ENCODE measurements at regions not wholly inside any gene's neighbourhood (a gene's known extent, or its start where the extent isn't known, plus 50 kb on each side); places are given as distances from the start of the nearest gene placed in this dataset.
"Not testable (repeated sequence)": the region's sequence is repeated elsewhere in the genome, so short reads cannot be mapped to it uniquely, and the experiment has no call there.

DNA sequence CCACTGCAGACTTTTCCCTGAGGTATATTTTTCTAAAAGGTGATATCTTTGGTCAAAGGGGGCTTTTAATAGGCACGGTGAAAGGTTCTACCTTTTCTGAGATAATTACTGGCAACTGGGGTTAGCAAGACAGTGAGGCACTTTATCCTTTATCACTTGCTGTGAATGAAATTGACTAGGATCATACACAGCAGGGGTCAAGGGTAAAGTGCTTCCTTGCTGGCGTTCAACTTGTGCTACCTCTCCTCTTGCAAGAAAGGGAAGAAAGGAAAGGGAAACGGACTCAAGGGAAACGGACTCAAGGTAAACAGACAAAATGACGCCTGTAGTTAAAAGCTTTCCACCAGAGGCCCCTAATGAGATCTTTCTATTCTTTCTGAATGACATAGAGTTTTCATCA is 78.6 kb upstream of the RAPGEF2 start:
- peaks cover 0 to 10% (median 6%) of the 10 kb centered on the region in 6 donors for H3K4me1 ChIP-seq
- no peaks in the 10 kb centered on the region for H3K27me3 ChIP-seq (replicated peaks in 1 of 7)
- intact Hi-C loops (cut with DNase I; ENCODE audit: low total_unique reads), result no loop called here
- no peaks in the 10 kb centered on the region for H3K9me3 ChIP-seq
- WGBS, 5 donors, result 51 to 66% (median 59%) methylated on average over 5 of the region's 5 CpGs
- H3K27ac ChIP-seq, result no peak overlapping the region
- H3K36me3 ChIP-seq, result no peaks in the 10 kb centered on the region
- TF ChIP-seq POLR2AphosphoS5 (IDR thresholded peaks at IDR 0.05), result no peak
- no peak for DNase-seq
- H3K4me3 ChIP-seq, result no peak overlapping the region

- WGBS, 5 donors, result 95 to 98% (median 97%) methylated on average over 3 of the region's 3 CpGs
- no peak for DNase-seq
- Histone ChIP-seq H3K27ac (no peak overlapping the region), H3K4me1 (peaks cover 0 to 7% (median 5%) of the 10 kb centered on the region in 6 donors), H3K9me3 (no peaks in the 10 kb centered on the region), H3K4me3 (no peak overlapping the region), H3K27me3 (replicated peaks in 1 of 7) (no peaks in the 10 kb centered on the region), H3K36me3 (no peaks in the 10 kb centered on the region)
- TF ChIP-seq POLR2AphosphoS5 (IDR thresholded peaks at IDR 0.05) (no peak), POLR2A (IDR thresholded peaks at IDR 0.05) (no peak)
- intact Hi-C loops (cut with DNase I; ENCODE audit: low total_unique reads), result no loop called here
Measured at GRCh38 chr4:159024828-159025227, 78.1 kb upstream of the RAPGEF2 start.

DNA sequence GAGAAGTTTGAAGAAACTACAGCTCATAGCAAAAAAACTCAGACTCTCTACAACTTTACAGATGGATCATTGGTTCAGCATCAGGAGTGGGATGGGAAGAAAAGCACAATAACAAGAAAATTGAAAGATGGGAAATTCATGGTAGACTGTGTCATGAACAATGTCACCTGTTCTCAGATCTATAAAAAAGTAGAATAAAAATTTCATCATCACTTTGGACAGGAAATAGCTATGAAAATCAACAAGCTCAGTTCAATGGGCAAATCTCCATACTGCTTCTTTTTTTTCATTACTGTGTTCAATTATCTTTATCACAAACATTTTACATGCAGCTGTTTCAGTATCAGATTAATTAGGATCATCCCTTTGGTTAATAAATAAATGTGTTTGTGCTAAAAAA is 76.5 kb upstream of the RAPGEF2 start:
- Histone ChIP-seq H3K9me3 (no peaks in the 10 kb centered on the region), H3K36me3 (no peaks in the 10 kb centered on the region), H3K27me3 (replicated peaks in 1 of 7) (peaks cover 0 to 4% (median 0%) of the 10 kb centered on the region in 7 donors), H3K4me1 (peaks cover 0 to 7% (median 3%) of the 10 kb centered on the region in 6 donors), H3K4me3 (no peak overlapping the region), H3K27ac (no peak overlapping the region)
- no peak for DNase-seq
- intact Hi-C loops (cut with DNase I; ENCODE audit: low total_unique reads), result no loop called here
- TF ChIP-seq POLR2A (IDR thresholded peaks at IDR 0.05), result no peak
- no peak for TF ChIP-seq POLR2AphosphoS5 (IDR thresholded peaks at IDR 0.05)
- TF ChIP-seq CTCF (IDR thresholded peaks at IDR 0.05 in 8 of 11, conservative IDR thresholded peaks at IDR 0.05 in 3 of 11), result no peak

DNA sequence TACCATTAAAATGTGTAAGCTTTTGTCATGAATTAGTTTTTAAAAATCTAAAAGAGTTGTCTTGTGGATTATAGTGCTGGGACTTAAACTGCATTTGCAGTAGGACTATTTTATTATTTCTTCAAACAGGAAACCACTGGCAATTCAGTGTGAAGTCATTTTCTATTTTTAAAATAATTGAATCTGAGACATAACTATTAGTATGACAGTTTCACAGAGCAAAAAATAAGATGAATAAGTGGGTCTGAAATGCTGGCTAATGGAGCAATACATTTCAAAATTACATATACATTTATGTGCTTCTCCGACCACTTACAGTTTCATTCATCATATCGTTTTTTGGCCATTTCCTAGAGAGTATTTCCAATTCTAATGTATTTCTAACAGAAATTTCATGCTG is 75.3 kb upstream of the RAPGEF2 start:
- intact Hi-C loops (cut with DNase I; ENCODE audit: low total_unique reads), result no loop called here

DNA sequence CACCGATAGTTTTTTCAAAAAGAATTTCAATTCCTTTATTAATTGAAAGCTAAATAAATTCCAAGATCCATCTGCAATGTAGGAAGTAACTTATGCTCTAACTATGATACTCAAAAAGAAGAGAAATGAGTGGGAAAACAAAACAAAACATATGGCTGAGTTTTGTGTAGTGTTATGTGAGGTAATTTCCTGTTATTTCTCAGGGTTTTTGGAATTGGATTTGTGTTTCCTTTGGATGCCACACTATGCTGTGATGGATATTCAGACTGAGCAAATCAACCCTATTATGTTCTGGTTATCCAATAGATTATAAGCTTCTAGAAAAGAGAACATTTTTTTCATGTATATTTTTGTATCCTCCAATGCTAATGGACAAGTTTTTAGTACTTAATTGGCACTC is 73.4 kb upstream of the RAPGEF2 start:
- intact Hi-C loops (cut with DNase I; ENCODE audit: low total_unique reads), result no loop called here
- peaks cover 0 to 4% (median 0%) of the 10 kb centered on the region in 7 donors for H3K27me3 ChIP-seq (replicated peaks in 1 of 7)
- DNase-seq, result no peak
- H3K27ac ChIP-seq, result no peak overlapping the region
- no peaks in the 10 kb centered on the region for H3K36me3 ChIP-seq
- WGBS, 5 donors, result 85 to 96% (median 91%) methylated on average over 1 of the region's 1 CpG
- peaks cover 0 to 7% (median 3%) of the 10 kb centered on the region in 6 donors for H3K4me1 ChIP-seq
- TF ChIP-seq CTCF (IDR thresholded peaks at IDR 0.05 in 8 of 11, conservative IDR thresholded peaks at IDR 0.05 in 3 of 11), result no peak
- no peaks in the 10 kb centered on the region for H3K9me3 ChIP-seq
- H3K4me3 ChIP-seq, result no peak overlapping the region

More for the DNA sequence above, 75.3 kb upstream of the RAPGEF2 start:
- no peak for DNase-seq
- no peak overlapping the region for H3K4me3 ChIP-seq
- no peaks in the 10 kb centered on the region for H3K9me3 ChIP-seq
- TF ChIP-seq POLR2A (IDR thresholded peaks at IDR 0.05), result no peak
- TF ChIP-seq CTCF (IDR thresholded peaks at IDR 0.05 in 8 of 11, conservative IDR thresholded peaks at IDR 0.05 in 3 of 11), result no peak
- no peak for TF ChIP-seq POLR2AphosphoS5 (IDR thresholded peaks at IDR 0.05)
- H3K27me3 ChIP-seq (replicated peaks in 1 of 7), result peaks cover 0 to 4% (median 0%) of the 10 kb centered on the region in 7 donors
- 48 to 66% (median 61%) methylated on average over 2 of the region's 2 CpGs for WGBS, 5 donors
- H3K4me1 ChIP-seq, result peaks cover 0 to 7% (median 3%) of the 10 kb centered on the region in 6 donors
- H3K36me3 ChIP-seq, result no peaks in the 10 kb centered on the region
- H3K27ac ChIP-seq, result no peak overlapping the region

- intact Hi-C loops (cut with DNase I; ENCODE audit: low total_unique reads), result not testable (repeated sequence)
- 78 to 93% (median 92%) methylated on average over 2 of the region's 2 CpGs for WGBS, 5 donors
Measured at GRCh38 chr4:159030297-159030696, 72.6 kb upstream of the RAPGEF2 start.

More at GRCh38 chr4:159030297-159030696, 72.6 kb upstream of the RAPGEF2 start:
- H3K36me3 ChIP-seq; H3K4me1 ChIP-seq; H3K9me3 ChIP-seq; H3K27me3 ChIP-seq (replicated peaks in 1 of 7); DNase-seq; H3K27ac ChIP-seq; H3K4me3 ChIP-seq: not testable (repeated sequence)
